GM10266 (cell line): ENCODE measurements at regions not wholly inside any gene's neighbourhood (a gene's known extent, or its start where the extent isn't known, plus 50 kb on each side); places are given as distances from the start of the nearest gene placed in this dataset.

Source experiments
- DNase-seq: peaks from one replicate; pipeline ENCODE4 v3.0.0; 2012; ENCODE audit errors: extremely low spot score
- TF ChIP-seq, protein P1 (sequence below): IDR thresholded peaks from 2 replicates; pipeline ENCODE4 v1.5.1; 2012; ENCODE audit warnings: mild to moderate bottlenecking, low read depth; ENCODE audit not compliant: control insufficient read depth, insufficient read depth; ENCODE audit errors: missing control alignments

DNA sequence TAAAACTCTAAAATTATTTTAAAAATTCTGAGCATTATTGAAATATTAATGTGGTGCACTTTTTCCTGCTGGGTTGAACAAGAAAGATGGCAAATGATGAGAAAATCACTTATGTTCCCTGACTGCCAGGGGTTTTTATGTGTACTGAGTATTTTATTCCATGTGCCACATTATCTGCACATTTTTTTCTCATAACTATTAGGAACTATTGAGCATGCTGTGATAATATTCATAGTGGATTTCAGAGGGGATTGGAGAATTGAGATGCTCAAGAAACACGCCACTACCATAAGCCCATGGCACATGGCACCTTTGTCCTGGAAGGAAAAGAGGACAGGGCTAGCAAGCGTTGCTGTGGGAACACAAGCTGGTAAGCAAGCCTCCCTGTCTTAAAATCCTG, 478.5 kb upstream of the GYPC start:
- DNase-seq, result no peak
- TF ChIP-seq, protein P1, sequence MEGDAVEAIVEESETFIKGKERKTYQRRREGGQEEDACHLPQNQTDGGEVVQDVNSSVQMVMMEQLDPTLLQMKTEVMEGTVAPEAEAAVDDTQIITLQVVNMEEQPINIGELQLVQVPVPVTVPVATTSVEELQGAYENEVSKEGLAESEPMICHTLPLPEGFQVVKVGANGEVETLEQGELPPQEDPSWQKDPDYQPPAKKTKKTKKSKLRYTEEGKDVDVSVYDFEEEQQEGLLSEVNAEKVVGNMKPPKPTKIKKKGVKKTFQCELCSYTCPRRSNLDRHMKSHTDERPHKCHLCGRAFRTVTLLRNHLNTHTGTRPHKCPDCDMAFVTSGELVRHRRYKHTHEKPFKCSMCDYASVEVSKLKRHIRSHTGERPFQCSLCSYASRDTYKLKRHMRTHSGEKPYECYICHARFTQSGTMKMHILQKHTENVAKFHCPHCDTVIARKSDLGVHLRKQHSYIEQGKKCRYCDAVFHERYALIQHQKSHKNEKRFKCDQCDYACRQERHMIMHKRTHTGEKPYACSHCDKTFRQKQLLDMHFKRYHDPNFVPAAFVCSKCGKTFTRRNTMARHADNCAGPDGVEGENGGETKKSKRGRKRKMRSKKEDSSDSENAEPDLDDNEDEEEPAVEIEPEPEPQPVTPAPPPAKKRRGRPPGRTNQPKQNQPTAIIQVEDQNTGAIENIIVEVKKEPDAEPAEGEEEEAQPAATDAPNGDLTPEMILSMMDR, result no peak

DNA sequence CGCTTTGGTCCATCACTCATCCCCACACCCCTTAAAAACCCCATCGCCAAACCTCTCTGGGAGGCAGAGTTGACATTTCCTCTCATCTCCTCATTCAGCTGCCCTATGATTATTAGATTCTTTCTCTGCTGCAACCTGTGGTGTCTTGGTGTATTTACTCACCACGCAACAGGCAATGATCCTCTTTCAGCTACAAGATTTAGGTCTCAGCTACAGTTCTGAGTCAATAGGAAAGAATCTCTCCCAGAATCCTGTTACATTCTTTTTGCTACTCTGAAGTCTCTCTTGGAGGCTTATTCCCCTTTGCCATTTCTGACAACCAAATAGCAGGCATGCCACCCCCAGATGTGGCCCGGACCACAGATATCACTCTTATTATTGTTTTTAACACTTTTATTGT, 468.3 kb upstream of the GYPC start:
- no peak for DNase-seq
- TF ChIP-seq, protein P1, result no peak

DNA sequence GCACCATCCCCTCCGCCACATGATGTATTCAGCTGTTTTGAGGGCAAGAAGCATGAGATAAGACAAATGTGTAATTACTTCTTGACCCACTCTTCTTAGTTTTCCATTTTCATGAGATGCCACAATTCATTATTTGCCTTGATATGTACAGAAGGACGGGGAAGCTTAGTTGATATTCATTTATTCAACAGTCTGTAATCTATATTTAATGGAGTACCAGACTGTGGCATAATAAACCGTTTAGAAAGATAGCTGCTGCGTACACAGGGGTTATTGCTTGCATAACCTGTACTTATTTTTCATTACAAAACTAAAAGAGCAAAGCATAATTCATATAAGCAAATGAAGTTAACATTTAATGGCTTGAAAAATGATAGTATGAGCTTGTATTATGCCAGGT, 466.4 kb upstream of the GYPC start:
- TF ChIP-seq, protein P1, result no peak
- DNase-seq, result no peak

DNA sequence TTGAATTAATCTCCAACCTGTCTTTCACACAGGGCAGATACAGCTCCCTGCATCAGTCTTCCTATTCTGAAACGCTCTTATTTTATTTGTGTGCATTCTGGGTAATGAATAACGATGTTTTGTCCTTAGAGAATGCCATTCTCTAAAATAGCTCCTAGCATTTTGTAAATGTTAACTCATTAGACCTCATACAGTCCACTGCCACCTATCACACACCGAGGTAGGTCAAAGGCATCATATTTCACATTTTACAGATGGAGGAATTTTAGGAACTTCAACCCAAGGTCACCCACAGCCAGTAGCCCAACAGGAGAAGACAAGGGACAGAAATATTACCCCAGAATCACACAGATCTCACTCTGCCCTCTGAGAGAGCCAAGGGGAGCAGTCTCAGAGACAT, 455.4 kb upstream of the GYPC start:
- TF ChIP-seq, protein P1, result no peak
- no peak for DNase-seq

DNA sequence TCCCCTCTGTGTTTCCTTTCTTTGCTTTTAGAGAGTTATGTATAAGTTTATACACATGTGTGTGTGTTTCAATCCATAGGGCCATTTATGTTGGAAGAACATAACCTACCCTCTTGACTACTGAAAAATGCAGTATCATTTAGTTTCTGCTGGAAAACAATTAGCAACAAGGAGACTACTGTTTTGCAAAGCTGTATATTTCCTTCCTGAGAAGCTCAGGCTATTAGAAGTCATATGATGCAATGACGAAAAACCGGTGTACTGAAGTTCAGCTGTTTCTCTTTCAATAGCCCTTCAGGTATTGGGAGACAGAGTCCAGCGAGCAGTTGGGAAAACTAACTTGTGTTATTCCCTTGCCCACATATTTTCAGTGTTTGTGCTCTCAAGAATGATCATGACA, 447.7 kb upstream of the GYPC start:
- TF ChIP-seq, protein P1, result no peak
- no peak for DNase-seq

DNA sequence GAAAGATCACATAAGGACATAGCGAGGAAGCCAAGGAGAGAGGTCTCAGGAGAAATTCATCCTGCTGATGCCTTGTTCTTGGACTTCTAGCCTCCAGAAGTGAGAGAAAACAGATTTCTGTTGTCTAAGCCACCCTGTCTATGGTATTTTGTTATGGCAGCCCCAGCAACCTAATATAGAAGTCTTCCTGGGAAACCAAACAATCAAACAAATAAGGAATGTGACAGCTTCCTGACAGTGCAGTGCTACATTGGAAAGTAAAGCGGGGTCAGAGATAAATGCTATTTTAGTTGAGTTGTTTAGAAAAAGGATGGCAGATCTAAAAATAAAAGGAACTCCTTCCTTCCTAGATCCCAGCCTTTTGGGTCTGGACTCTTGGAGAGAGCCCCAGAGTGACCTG, 443.2 kb upstream of the GYPC start:
- TF ChIP-seq, protein P1, result no peak
- DNase-seq, result no peak

DNA sequence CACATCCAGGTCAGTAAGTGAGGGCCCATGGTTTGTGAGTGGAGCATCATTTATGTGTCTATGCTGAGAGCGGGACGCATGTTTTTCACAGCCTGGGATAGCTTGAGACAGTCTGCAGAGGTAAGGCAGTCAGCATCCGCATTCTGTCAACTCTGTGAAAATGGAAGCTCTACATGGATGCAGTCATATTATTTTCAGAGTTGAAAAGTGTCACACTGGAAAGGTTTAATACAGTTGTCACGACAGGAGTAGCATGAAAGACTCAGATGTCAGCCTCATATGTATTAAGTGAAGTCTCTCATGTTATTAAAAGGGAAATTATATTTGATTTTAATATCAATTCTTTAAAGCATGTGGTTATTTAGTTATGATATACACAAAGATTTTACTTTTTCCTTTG, 436.9 kb upstream of the GYPC start:
- TF ChIP-seq, protein P1, result no peak

More for the DNA sequence above, 436.9 kb upstream of the GYPC start:
- no peak for DNase-seq
